GM12891 (cell line): ENCODE measurements at regions not wholly inside any gene's neighbourhood (a gene's known extent, or its start where the extent isn't known, plus 50 kb on each side); places are given as distances from the start of the nearest gene placed in this dataset.

Experiments used
- POLR2A ChIP-seq: IDR thresholded peaks from 2 replicates; pipeline ENCODE4 v1.6.1; 2011; ENCODE audit warnings: low read depth, low read length, control low read depth
- POLR2AphosphoS5 ChIP-seq: IDR thresholded peaks from 2 replicates; pipeline ENCODE4 v1.6.1; 2011; ENCODE audit warnings: low read depth, low read length, control low read depth

DNA sequence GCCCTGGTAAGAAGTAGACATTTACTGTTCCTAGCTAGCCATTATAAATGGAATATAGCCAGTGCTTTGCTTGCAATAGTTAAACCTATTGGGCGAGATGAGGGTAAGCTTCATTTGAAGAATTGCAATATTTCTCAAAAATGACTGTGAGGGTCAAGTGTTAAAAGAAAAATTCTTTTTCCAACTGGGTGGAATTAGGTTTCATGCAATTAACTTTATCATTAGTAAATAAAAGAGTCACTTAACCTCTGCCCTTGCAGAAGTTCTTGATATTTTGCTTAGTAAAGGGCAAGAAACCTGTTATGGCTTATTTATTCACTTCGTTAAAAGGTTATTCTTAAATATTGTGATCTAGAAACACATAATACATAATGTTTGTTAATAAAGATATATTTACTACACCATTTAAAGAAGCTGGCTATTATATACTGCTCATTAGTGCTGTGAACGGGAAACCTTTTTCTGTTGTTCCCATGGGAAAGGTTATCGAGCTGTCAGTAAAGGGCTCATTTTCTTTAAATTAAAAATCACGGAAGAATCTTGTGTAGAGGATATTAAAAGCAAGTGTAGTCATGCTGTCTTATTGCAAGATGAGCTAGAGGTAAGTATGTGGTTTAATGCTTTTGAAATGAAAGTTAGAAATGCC lies 370.5 kb downstream of the CSNK1G3 start:
- TF ChIP-seq POLR2A (no peak), POLR2AphosphoS5 (no peak)
